Natural killer cell (primary cell): ENCODE measurements at regions not wholly inside any gene's neighbourhood (a gene's known extent, or its start where the extent isn't known, plus 50 kb on each side); places are given as distances from the start of the nearest gene placed in this dataset.

Experiments
- ATAC-seq, 3 donors: fragments of 150-1000 bp in 2 of 3; fragments of 200-7000 bp in 1 of 3; cut with Tn5 transposase; 1 replicate in 1 of 3; 2 replicates in 2 of 3; pipeline ENCODE4 v1.10.0; 2021; ENCODE audit warnings: mild to moderate bottlenecking in 2 of 3, moderate library complexity in 2 of 3
- DNase-seq, 2 donors: peaks; one replicate each; pipeline versions ENCODE4 v3.0.0 to v3.0.0-alpha.2; 2013 to 2021; ENCODE audit warnings: mixed read lengths in 1 of 2
- H3K27ac ChIP-seq: one replicate; pipeline ENCODE4 v1.5.1; 2013; ENCODE audit warnings: mild to moderate bottlenecking, low read length
- H3K27me3 ChIP-seq: one replicate; pipeline ENCODE4 v1.6.1; 2013; ENCODE audit warnings: low read length; ENCODE audit not compliant: control insufficient read depth, insufficient read depth
- H3K36me3 ChIP-seq: one replicate; pipeline ENCODE4 v1.6.1; 2013; ENCODE audit warnings: low read length; ENCODE audit not compliant: control insufficient read depth, insufficient read depth
- H3K4me1 ChIP-seq: one replicate; pipeline ENCODE4 v1.6.1; 2013; ENCODE audit warnings: low read length; ENCODE audit not compliant: control insufficient read depth, insufficient read depth
- H3K4me3 ChIP-seq: one replicate; pipeline ENCODE4 v1.5.1; 2013; ENCODE audit warnings: low read length
- H3K9me3 ChIP-seq: one replicate; pipeline ENCODE4 v1.6.1; 2013; ENCODE audit warnings: low read length; ENCODE audit not compliant: control insufficient read depth, insufficient read depth
- H3K27ac Mint-ChIP-seq, 2 donors: one replicate each; pipeline ENCODE4 v1.8.0; 2022; ENCODE audit warnings: mild to moderate bottlenecking in 2 of 2, mixed read lengths in 2 of 2, moderate library complexity in 1 of 2
- H3K27me3 Mint-ChIP-seq, 2 donors: one replicate each; pipeline ENCODE4 v1.8.0; 2022; ENCODE audit warnings: low read depth in 2 of 2, mixed read lengths in 2 of 2
- H3K36me3 Mint-ChIP-seq: one replicate; pipeline ENCODE4 v1.8.0; 2022; ENCODE audit warnings: mixed read lengths
- H3K4me1 Mint-ChIP-seq, 2 donors: one replicate each; pipeline ENCODE4 v1.8.0; 2022; ENCODE audit warnings: mixed read lengths in 2 of 2
- H3K4me3 Mint-ChIP-seq: one replicate; pipeline ENCODE4 v1.8.0; 2022; ENCODE audit warnings: mild to moderate bottlenecking, moderate library complexity, mixed read lengths
- H3K9me3 Mint-ChIP-seq, 2 donors: one replicate each; pipeline ENCODE4 v1.8.0; 2022; ENCODE audit warnings: mixed read lengths in 2 of 2
- WGBS: methylation state at CpG from one replicate; pipeline ENCODE4 v1.1.7; 2013; ENCODE audit warnings: missing lambda C conversion rate; ENCODE audit not compliant: insufficient coverage; 5-methylcytosine and 5-hydroxymethylcytosine counted together
- intact Hi-C: fragments of 100-400 bp; cut with micrococcal nuclease; formaldehyde crosslinking; loops from one replicate; pipeline ENCODE4 v1.14.2; 2022
- TF ChIP-seq, protein P1 (sequence below): fragments of 200-600 bp; IDR thresholded peaks from one replicate; pipeline ENCODE4 v1.8.0; 2022; ENCODE audit warnings: antibody characterized with exemption

DNA sequence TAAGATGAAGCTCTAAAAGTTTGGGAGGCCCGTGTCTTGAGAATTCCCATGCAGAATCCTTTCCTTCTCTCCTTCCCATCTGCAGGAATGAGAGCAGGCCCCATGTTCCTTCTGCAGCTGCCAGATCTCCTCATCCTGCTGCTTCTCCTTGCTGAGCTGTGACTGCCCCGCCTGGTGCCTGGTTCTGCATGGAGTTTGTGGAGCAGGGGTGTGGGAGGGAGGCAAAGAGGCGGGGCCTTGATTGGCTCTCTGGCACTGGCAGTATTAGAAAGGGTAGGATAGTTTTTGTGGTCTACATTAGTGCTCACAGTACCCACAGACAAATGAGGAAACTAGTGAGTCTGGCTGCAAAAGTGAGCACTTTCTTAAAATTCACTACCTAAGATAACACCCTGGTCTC is 91.1 kb upstream of the CLPB start:
- no peak overlapping the region for H3K27ac ChIP-seq
- H3K4me1 ChIP-seq: peaks cover 19% of the 10 kb centered on the region
- Mint-ChIP-seq H3K9me3 (no peaks in the 10 kb centered on the region), H3K4me3 (no peak overlapping the region), H3K27me3 (peaks cover 0 to 3% of the 10 kb centered on the region in 2 donors), H3K36me3 (no peaks in the 10 kb centered on the region), H3K4me1 (peaks cover 30 to 48% of the 10 kb centered on the region in 2 donors), H3K27ac (no peak overlapping the region)
- intact Hi-C loops: no loop called here
- no peak for DNase-seq
- TF ChIP-seq, protein P1, sequence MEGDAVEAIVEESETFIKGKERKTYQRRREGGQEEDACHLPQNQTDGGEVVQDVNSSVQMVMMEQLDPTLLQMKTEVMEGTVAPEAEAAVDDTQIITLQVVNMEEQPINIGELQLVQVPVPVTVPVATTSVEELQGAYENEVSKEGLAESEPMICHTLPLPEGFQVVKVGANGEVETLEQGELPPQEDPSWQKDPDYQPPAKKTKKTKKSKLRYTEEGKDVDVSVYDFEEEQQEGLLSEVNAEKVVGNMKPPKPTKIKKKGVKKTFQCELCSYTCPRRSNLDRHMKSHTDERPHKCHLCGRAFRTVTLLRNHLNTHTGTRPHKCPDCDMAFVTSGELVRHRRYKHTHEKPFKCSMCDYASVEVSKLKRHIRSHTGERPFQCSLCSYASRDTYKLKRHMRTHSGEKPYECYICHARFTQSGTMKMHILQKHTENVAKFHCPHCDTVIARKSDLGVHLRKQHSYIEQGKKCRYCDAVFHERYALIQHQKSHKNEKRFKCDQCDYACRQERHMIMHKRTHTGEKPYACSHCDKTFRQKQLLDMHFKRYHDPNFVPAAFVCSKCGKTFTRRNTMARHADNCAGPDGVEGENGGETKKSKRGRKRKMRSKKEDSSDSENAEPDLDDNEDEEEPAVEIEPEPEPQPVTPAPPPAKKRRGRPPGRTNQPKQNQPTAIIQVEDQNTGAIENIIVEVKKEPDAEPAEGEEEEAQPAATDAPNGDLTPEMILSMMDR: no peak
- WGBS: 87% methylated on average over 3 of the region's 3 CpGs
- ATAC-seq: no peak
- H3K27me3 ChIP-seq: no peaks in the 10 kb centered on the region
- no peak overlapping the region for H3K4me3 ChIP-seq
- H3K9me3 ChIP-seq: no peaks in the 10 kb centered on the region
- H3K36me3 ChIP-seq: no peaks in the 10 kb centered on the region

DNA sequence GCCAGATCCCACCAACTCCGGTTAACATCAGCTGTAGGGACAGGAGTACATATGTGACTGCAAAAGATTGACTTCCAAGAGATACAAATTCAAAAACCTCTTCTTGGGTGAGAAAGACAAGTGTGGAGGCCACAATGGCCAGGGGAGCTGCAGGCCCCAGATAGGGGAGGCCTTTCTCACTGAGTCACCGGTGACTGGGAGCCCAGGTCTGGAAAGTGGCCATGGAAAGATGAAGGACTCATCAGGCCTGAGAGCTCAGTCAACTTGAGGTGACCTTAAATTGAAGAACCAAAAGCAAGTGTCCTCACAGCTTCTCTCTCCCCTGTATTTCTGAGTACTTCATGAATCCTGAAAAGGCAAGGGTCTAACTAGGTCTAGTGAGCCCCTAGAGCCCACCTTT is 90.4 kb upstream of the CLPB start:
- Histone ChIP-seq H3K27ac (no peak overlapping the region), H3K4me3 (no peak overlapping the region), H3K27me3 (no peaks in the 10 kb centered on the region), H3K4me1 (peaks cover 24% of the 10 kb centered on the region), H3K36me3 (no peaks in the 10 kb centered on the region), H3K9me3 (no peaks in the 10 kb centered on the region)
- TF ChIP-seq, protein P1: no peak
- 90% methylated on average over 2 of the region's 2 CpGs for WGBS
- no peak for ATAC-seq
- no peak for DNase-seq
- no peak overlapping the region for H3K4me3 Mint-ChIP-seq
- H3K9me3 Mint-ChIP-seq: no peaks in the 10 kb centered on the region
- peaks cover 38 to 56% of the 10 kb centered on the region in 2 donors for H3K4me1 Mint-ChIP-seq
- intact Hi-C loops: no loop called here
- peaks cover 0 to 3% of the 10 kb centered on the region in 2 donors for H3K27me3 Mint-ChIP-seq
- no peaks in the 10 kb centered on the region for H3K36me3 Mint-ChIP-seq
- H3K27ac Mint-ChIP-seq: no peak overlapping the region

- no peak overlapping the region for H3K4me3 Mint-ChIP-seq
These were observed 89.7 kb upstream of the CLPB start for GRCh38 chr11:72523991-72524390.

DNA sequence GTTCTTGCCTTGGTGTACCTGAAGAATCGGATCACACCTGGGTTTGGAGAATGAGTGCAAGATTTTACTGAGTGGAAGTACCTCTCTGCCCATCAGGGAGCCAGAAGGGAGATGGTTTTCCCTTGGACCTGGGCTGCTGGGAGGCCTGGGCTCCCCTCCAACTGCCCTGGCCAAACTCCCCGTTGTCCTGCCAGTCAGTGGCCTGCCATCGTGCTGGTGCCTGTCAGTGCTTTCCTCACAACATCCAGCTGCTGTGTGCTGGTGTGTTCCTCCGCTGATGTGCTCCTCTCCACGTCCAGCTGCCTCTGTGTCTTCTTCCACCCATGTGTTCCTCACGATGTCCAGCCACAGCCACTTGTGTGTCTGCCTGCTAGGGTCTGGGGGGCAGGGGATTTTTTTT is 87.9 kb upstream of the CLPB start:
- H3K9me3 Mint-ChIP-seq: no peaks in the 10 kb centered on the region
- ATAC-seq: no peak
- no peak overlapping the region for H3K4me3 ChIP-seq
- peaks cover 50 to 66% of the 10 kb centered on the region in 2 donors for H3K4me1 Mint-ChIP-seq
- H3K27me3 ChIP-seq: no peaks in the 10 kb centered on the region
- no peaks in the 10 kb centered on the region for H3K9me3 ChIP-seq
- no peaks in the 10 kb centered on the region for H3K36me3 ChIP-seq
- WGBS: 94% methylated on average over 6 of the region's 6 CpGs
- no peaks in the 10 kb centered on the region for H3K36me3 Mint-ChIP-seq
- TF ChIP-seq, protein P1: no peak
- H3K27me3 Mint-ChIP-seq: peaks cover 0 to 3% of the 10 kb centered on the region in 2 donors
- peaks cover 34% of the 10 kb centered on the region for H3K4me1 ChIP-seq
- H3K4me3 Mint-ChIP-seq: no peak overlapping the region
- peak overlapping the region in 1 of 2 donors; percentile 27 for H3K27ac Mint-ChIP-seq
- H3K27ac ChIP-seq: no peak overlapping the region
- no peak for DNase-seq
- intact Hi-C loops: no loop called here

More at GRCh38 chr11:72523991-72524390, 89.7 kb upstream of the CLPB start:
- no peaks in the 10 kb centered on the region for H3K9me3 ChIP-seq
- H3K27me3 ChIP-seq: no peaks in the 10 kb centered on the region
- no peak for DNase-seq
- intact Hi-C loops: no loop called here
- peaks cover 29% of the 10 kb centered on the region for H3K4me1 ChIP-seq
- Mint-ChIP-seq H3K27ac (no peak overlapping the region), H3K27me3 (peaks cover 0 to 3% of the 10 kb centered on the region in 2 donors), H3K4me1 (peaks cover 45 to 63% of the 10 kb centered on the region in 2 donors), H3K36me3 (no peaks in the 10 kb centered on the region), H3K9me3 (no peaks in the 10 kb centered on the region)
- WGBS: 100% methylated on average over 2 of the region's 2 CpGs
- TF ChIP-seq, protein P1: no peak
- H3K36me3 ChIP-seq: no peaks in the 10 kb centered on the region
- H3K4me3 ChIP-seq: no peak overlapping the region
- no peak overlapping the region for H3K27ac ChIP-seq
- no peak for ATAC-seq
